Liver (tissue), 7 donors: ENCODE measurements at regions not wholly inside any gene's neighbourhood (a gene's known extent, or its start where the extent isn't known, plus 50 kb on each side); places are given as distances from the start of the nearest gene placed in this dataset.

Experiments used
- DNase-seq: peaks from one replicate; pipeline ENCODE4 v3.0.0-alpha.2; 2017; ENCODE audit warnings: low spot score
- H3K27ac ChIP-seq, 2 donors: one replicate each; pipeline ENCODE4 v1.7.0; 2013; ENCODE audit warnings: inconsistent platforms in 2 of 2, low read length in 2 of 2, control low read depth in 1 of 2, low read depth in 1 of 2, mild to moderate bottlenecking in 1 of 2
- H3K27me3 ChIP-seq, 4 donors: one replicate each; pipeline versions ENCODE4 v1.6.1 to v1.7.0; 2013; ENCODE audit warnings: low read length in 3 of 4, inconsistent platforms in 1 of 4, mild to moderate bottlenecking in 1 of 4, moderate library complexity in 1 of 4; ENCODE audit not compliant: control insufficient read depth in 4 of 4, insufficient read depth in 4 of 4
- H3K36me3 ChIP-seq, 4 donors: one replicate each; pipeline versions ENCODE4 v1.6.1 to v1.7.0; 2013; ENCODE audit warnings: low read length in 3 of 4, mild to moderate bottlenecking in 3 of 4, low read depth in 1 of 4, moderate library complexity in 1 of 4; ENCODE audit not compliant: control insufficient read depth in 4 of 4, insufficient read depth in 3 of 4
- H3K4me1 ChIP-seq, 4 donors: one replicate each; pipeline versions ENCODE4 v1.6.1 to v1.7.0; 2013; ENCODE audit warnings: low read length in 3 of 4, mild to moderate bottlenecking in 3 of 4, moderate library complexity in 1 of 4; ENCODE audit not compliant: control insufficient read depth in 4 of 4, insufficient read depth in 4 of 4
- H3K4me3 ChIP-seq, 3 donors: one replicate each; pipeline versions ENCODE4 v1.6.1 to v1.7.0; 2013; ENCODE audit warnings: low read length in 3 of 3, control low read depth in 1 of 3, low read depth in 1 of 3, mild to moderate bottlenecking in 1 of 3
- H3K9ac ChIP-seq, 2 donors: one replicate each; pipeline ENCODE4 v1.7.0; 2013; ENCODE audit warnings: low read length in 2 of 2, mild to moderate bottlenecking in 2 of 2, moderate library complexity in 2 of 2, control low read depth in 1 of 2, low read depth in 1 of 2
- H3K9me3 ChIP-seq, 4 donors: one replicate each; pipeline versions ENCODE4 v1.6.1 to v1.7.0; 2013; ENCODE audit warnings: low read length in 3 of 4; ENCODE audit not compliant: control insufficient read depth in 4 of 4
- EGR1 ChIP-seq, 2 donors: IDR thresholded peaks; 2 replicates each; pipeline ENCODE4 v1.6.1; 2016 to 2018; ENCODE audit warnings: antibody characterized with exemption in 2 of 2, low read depth in 2 of 2
- FOXA1 ChIP-seq: IDR thresholded peaks from 2 replicates; pipeline ENCODE4 v1.6.1; 2016; ENCODE audit warnings: antibody characterized with exemption
- HNF4A ChIP-seq, 2 donors: conservative IDR thresholded peaks; 2 replicates each; pipeline ENCODE4 v1.6.1; 2016; ENCODE audit warnings: antibody characterized with exemption in 2 of 2, mild to moderate bottlenecking in 2 of 2
- NR2F2 ChIP-seq: IDR thresholded peaks from 2 replicates; pipeline ENCODE4 v1.6.1; 2016; ENCODE audit warnings: antibody characterized with exemption
- RAD21 ChIP-seq, 2 donors: IDR thresholded peaks; 2 replicates each; pipeline ENCODE4 v1.6.1; 2016; ENCODE audit warnings: antibody characterized with exemption in 2 of 2, mild to moderate bottlenecking in 2 of 2
- RXRA ChIP-seq, 2 donors: IDR thresholded peaks; 2 replicates each; pipeline ENCODE4 v1.6.1; 2017 to 2018; ENCODE audit warnings: antibody characterized with exemption in 2 of 2, mild to moderate bottlenecking in 1 of 2
- WGBS: extraction: QIAGEN DNeasy Blood & Tissue Kit; methylation state at CpG from one replicate; pipeline ENCODE4 v1.1.7; 2013; 5-methylcytosine and 5-hydroxymethylcytosine counted together
- TF ChIP-seq, protein P1 (sequence below): IDR thresholded peaks from 2 replicates; pipeline ENCODE4 v1.6.1; 2016; ENCODE audit warnings: antibody characterized with exemption
- TF ChIP-seq, protein P2 (sequence below): IDR thresholded peaks from 2 replicates; pipeline ENCODE4 v1.6.1; 2016; ENCODE audit warnings: antibody characterized with exemption, mild to moderate bottlenecking
- donor health status: healthy.
- donor health status: healthy.
- donor health status: healthy.
- donor health status: healthy.

DNA sequence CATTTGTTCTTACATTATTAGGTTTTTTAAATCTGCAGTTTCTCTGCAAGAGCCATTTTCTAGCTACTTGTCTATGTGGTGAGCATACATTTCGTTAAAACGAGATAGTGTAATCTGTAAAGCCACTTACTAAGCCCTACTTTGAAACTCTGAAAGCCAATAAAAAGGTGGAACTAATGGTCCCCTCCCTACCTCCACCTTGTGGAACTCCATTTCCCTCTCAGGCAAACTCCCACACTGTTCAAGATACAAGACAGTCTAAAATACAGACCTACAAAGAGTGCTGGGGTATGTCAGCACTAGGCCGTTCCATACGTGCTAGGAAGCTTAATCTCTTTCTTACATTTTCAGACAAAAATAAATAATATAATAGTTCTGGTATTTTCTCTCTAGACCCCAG is 74.1 kb downstream of the DUSP6 start:
- TF ChIP-seq FOXA1 (no peak), EGR1 (IDR thresholded peaks at IDR 0.05; ENCODE audit: low read depth in 2 of 2) (no peak), NR2F2 (no peak)
- DNase-seq: no peak
- no peak overlapping the region for H3K4me3 ChIP-seq
- no peaks in the 10 kb centered on the region for H3K36me3 ChIP-seq
- H3K9me3 ChIP-seq: no peaks in the 10 kb centered on the region
- 98% methylated on average over 4 of the region's 4 CpGs for WGBS
- H3K4me1 ChIP-seq: peaks cover 0 to 3% (median under 1%) of the 10 kb centered on the region in 4 donors
- no peak overlapping the region for H3K27ac ChIP-seq
- no peaks in the 10 kb centered on the region for H3K27me3 ChIP-seq
- no peak overlapping the region for H3K9ac ChIP-seq

DNA sequence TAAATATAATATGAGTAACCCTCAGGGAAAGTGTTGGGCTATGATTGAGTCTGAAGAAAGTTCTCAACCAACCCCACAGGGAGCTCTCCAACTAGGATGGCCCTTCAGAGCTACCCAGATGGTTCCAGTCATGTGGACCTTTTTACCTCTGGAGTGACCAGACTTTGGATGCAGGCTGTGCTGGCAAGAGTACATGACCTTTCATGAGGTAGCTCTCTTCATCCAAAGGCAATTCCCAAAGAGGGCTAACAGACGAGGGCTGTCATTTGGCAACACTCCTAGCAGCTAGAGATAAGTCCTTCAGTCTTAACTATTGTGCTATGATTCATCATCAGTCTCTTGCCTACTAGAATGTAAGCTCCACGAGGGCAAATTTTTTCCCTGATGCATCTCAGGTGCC is 75.4 kb downstream of the DUSP6 start:
- Histone ChIP-seq H3K9me3 (no peaks in the 10 kb centered on the region), H3K4me3 (no peak overlapping the region), H3K4me1 (peaks cover 0 to 3% (median under 1%) of the 10 kb centered on the region in 4 donors), H3K27ac (no peak overlapping the region), H3K36me3 (no peaks in the 10 kb centered on the region), H3K9ac (no peak overlapping the region), H3K27me3 (no peaks in the 10 kb centered on the region)
- peak; percentile 34 to 62 for TF ChIP-seq HNF4A (conservative IDR thresholded peaks at IDR 0.05)
- TF ChIP-seq RXRA (IDR thresholded peaks at IDR 0.05): peak; percentile 17 to 45
- TF ChIP-seq, protein P1, sequence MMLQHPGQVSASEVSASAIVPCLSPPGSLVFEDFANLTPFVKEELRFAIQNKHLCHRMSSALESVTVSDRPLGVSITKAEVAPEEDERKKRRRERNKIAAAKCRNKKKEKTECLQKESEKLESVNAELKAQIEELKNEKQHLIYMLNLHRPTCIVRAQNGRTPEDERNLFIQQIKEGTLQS: no peak
- peak in 1 of 2 donors; percentile 12 for TF ChIP-seq RAD21 (IDR thresholded peaks at IDR 0.05)
- TF ChIP-seq, protein P2, sequence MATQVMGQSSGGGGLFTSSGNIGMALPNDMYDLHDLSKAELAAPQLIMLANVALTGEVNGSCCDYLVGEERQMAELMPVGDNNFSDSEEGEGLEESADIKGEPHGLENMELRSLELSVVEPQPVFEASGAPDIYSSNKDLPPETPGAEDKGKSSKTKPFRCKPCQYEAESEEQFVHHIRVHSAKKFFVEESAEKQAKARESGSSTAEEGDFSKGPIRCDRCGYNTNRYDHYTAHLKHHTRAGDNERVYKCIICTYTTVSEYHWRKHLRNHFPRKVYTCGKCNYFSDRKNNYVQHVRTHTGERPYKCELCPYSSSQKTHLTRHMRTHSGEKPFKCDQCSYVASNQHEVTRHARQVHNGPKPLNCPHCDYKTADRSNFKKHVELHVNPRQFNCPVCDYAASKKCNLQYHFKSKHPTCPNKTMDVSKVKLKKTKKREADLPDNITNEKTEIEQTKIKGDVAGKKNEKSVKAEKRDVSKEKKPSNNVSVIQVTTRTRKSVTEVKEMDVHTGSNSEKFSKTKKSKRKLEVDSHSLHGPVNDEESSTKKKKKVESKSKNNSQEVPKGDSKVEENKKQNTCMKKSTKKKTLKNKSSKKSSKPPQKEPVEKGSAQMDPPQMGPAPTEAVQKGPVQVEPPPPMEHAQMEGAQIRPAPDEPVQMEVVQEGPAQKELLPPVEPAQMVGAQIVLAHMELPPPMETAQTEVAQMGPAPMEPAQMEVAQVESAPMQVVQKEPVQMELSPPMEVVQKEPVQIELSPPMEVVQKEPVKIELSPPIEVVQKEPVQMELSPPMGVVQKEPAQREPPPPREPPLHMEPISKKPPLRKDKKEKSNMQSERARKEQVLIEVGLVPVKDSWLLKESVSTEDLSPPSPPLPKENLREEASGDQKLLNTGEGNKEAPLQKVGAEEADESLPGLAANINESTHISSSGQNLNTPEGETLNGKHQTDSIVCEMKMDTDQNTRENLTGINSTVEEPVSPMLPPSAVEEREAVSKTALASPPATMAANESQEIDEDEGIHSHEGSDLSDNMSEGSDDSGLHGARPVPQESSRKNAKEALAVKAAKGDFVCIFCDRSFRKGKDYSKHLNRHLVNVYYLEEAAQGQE: no peak
- no peak for TF ChIP-seq EGR1 (IDR thresholded peaks at IDR 0.05; ENCODE audit: low read depth in 2 of 2)
- 63% methylated on average over 2 of the region's 2 CpGs for WGBS
- DNase-seq: no peak

DNA sequence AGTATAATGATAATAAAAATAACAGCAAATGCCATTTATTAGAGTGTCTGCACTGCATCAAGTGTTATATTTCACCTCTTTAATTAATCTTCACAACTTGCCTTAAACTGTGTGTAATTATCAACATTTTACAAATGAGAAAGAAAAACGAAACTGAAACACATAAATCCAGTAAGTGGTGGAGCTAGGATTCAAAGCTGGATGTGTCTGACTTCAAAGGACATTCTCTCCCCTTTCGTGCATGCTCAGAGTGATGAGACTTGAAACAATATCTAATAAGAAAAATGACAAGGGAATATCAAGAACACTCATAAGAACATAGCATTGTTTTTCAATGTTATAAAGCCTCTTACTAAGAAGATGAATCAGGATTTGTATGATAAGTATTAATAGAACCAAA is 78.8 kb downstream of the DUSP6 start:
- Histone ChIP-seq H3K4me1 (peaks cover 0 to 3% (median under 1%) of the 10 kb centered on the region in 4 donors), H3K9me3 (no peaks in the 10 kb centered on the region), H3K36me3 (no peaks in the 10 kb centered on the region), H3K4me3 (no peak overlapping the region), H3K9ac (no peak overlapping the region), H3K27me3 (no peaks in the 10 kb centered on the region), H3K27ac (no peak overlapping the region)
- WGBS: 42% methylated on average over 2 of the region's 2 CpGs
- DNase-seq: no peak
- TF ChIP-seq, protein P2: no peak
- no peak for TF ChIP-seq RAD21 (IDR thresholded peaks at IDR 0.05)
